ENCODE measurements at regions not wholly inside any gene's neighbourhood (a gene's known extent, or its start where the extent isn't known, plus 50 kb on each side); places are given as distances from the start of the nearest gene placed in this dataset.

DNA sequence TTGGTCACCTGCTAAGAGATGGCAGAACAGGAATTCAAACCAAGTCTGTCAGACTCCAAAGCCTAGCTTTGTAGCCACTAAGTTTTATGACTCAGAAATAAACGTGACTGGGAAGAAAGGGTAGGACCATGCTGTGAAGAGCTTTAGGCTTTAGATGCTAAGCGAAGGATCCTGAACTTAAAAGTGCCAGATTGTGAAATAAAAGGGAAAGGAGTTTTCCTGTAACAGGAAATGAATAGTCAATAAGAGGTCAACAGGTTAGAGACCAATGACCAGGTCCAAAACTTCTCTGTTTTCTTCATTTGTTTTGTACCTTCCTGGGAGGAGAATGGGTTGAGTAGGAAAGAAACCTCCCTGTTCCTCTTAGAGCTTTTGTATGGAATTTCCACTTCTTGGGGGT lies 98.8 kb upstream of the EOLA2 start:
- no peaks in the 10 kb centered on the region for H3K27me3 ChIP-seq
- no peak for TF ChIP-seq POLR2A (IDR thresholded peaks at IDR 0.05)
- TF ChIP-seq, protein P1, sequence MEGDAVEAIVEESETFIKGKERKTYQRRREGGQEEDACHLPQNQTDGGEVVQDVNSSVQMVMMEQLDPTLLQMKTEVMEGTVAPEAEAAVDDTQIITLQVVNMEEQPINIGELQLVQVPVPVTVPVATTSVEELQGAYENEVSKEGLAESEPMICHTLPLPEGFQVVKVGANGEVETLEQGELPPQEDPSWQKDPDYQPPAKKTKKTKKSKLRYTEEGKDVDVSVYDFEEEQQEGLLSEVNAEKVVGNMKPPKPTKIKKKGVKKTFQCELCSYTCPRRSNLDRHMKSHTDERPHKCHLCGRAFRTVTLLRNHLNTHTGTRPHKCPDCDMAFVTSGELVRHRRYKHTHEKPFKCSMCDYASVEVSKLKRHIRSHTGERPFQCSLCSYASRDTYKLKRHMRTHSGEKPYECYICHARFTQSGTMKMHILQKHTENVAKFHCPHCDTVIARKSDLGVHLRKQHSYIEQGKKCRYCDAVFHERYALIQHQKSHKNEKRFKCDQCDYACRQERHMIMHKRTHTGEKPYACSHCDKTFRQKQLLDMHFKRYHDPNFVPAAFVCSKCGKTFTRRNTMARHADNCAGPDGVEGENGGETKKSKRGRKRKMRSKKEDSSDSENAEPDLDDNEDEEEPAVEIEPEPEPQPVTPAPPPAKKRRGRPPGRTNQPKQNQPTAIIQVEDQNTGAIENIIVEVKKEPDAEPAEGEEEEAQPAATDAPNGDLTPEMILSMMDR (IDR thresholded peaks at IDR 0.05): no peak
- no peaks in the 10 kb centered on the region for H3K9me3 ChIP-seq
- DNase-seq: no peak
- intact Hi-C loops (cut with DNase I): no loop called here
- H3K27ac ChIP-seq: no peak overlapping the region
- WGBS, 2 donors: 61 to 67% methylated on average over 2 of the region's 2 CpGs
- H3K36me3 ChIP-seq (replicated peaks in 1 of 2; ENCODE audit: insufficient read depth in 1 of 2, low read depth in 2 of 2): no peaks in the 10 kb centered on the region
- ATAC-seq: no peak
- H3K4me3 ChIP-seq: no peak overlapping the region
- peaks cover 11% of the 10 kb centered on the region for H3K4me1 ChIP-seq

DNA sequence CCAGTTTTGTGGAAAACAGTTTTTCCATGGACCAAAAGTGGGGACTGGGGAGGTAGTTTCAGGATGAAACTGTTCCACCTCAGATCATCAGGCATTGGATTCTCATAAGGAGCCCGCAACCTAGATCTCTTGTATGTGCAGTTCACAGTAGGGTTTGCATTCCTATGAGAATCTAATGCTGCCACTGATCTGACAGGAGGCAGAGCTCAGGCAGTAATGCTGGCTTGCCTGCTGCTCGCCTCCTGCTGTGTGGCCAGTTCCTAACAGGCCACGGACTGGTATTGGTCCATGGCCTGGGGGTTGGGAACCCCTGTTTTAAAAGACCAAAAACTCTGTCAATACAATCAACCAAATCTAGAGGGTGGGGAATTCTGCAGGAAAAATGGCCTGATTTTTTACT lies 100.0 kb upstream of the EOLA2 start:
- H3K27me3 ChIP-seq: no peaks in the 10 kb centered on the region
- H3K9me3 ChIP-seq: no peaks in the 10 kb centered on the region
- intact Hi-C loops (cut with DNase I): no loop called here
- H3K4me3 ChIP-seq: no peak overlapping the region
- 85 to 100% methylated on average over 1 to 3 of the region's 3 CpGs for whole genome bisulfite sequencing, 2 donors
- TF ChIP-seq, protein P1 (IDR thresholded peaks at IDR 0.05): no peak
- TF ChIP-seq POLR2A (IDR thresholded peaks at IDR 0.05): no peak
- no peaks in the 10 kb centered on the region for H3K36me3 ChIP-seq (replicated peaks in 1 of 2; ENCODE audit: insufficient read depth in 1 of 2, low read depth in 2 of 2)
- no peak overlapping the region for H3K27ac ChIP-seq
- DNase-seq: no peak
- peaks cover 11% of the 10 kb centered on the region for H3K4me1 ChIP-seq
- ATAC-seq: no peak

DNA sequence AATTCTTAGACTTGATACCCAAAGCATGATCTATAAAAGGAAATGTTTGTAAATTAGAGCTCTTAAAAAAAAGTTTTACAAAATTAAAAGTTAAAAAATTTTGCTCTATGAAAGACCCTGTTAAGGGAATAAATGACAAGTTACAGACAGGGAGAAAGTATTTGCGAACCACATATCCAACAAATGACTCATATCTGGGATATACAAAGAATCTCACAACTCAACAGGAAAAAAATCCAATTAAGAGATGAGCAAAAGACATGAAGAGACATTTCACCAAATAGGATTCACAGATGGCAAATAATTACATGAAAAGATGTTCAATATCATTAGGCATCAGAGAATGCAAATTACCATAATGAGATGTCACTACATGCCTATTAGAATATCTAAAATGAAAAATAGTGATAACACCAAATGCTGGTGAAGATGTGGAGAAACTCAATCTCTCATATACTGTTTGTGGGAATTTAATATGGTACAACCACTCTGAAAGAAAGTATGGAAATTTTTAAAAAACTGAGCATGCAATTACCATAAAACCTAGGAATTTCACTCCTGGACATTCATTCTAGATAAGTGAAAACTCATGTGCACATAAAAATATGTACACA lies 100.8 kb upstream of the EOLA2 start:
- intact Hi-C loops (cut with DNase I): no loop called here
- no peak overlapping the region for H3K4me3 ChIP-seq
- H3K9me3 ChIP-seq: no peaks in the 10 kb centered on the region
- TF ChIP-seq, protein P1 (IDR thresholded peaks at IDR 0.05): no peak
- no peak for TF ChIP-seq POLR2A (IDR thresholded peaks at IDR 0.05)
- no peak for ATAC-seq
- H3K27me3 ChIP-seq: no peaks in the 10 kb centered on the region
- DNase-seq: no peak
- peaks cover 11% of the 10 kb centered on the region for H3K4me1 ChIP-seq
- H3K36me3 ChIP-seq (replicated peaks in 1 of 2; ENCODE audit: insufficient read depth in 1 of 2, low read depth in 2 of 2): no peaks in the 10 kb centered on the region
- H3K27ac ChIP-seq: no peak overlapping the region
- 71 to 75% methylated on average over 1 of the region's 1 CpG for WGBS, 2 donors

DNA sequence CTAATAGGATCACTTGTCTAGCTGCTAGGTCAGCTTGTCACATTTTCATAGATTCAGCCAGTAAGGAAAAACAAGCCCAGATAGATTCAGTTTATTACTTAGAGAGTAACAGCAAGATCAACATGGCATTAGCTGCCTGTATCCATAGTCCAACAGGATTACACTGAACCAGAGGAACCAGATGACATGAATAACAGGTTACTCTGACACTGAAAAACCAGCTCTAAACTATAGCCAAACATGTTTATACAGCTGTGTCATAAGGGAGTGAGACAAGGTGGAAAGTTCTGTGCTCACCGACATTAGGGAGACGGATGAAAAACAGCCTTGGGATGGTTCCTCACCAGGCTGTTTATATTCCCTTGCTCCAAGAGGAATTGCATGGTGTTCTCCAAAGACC lies 102.9 kb upstream of the EOLA2 start:
- no peak for TF ChIP-seq POLR2A (IDR thresholded peaks at IDR 0.05)
- TF ChIP-seq, protein P1 (IDR thresholded peaks at IDR 0.05): no peak
- intact Hi-C loops (cut with DNase I): no loop called here
- peaks cover 5% of the 10 kb centered on the region for H3K4me1 ChIP-seq
- DNase-seq (no peak), ATAC-seq (no peak)
- H3K9me3 ChIP-seq: no peaks in the 10 kb centered on the region
- H3K36me3 ChIP-seq (replicated peaks in 1 of 2; ENCODE audit: insufficient read depth in 1 of 2, low read depth in 2 of 2): no peaks in the 10 kb centered on the region
- 56 to 58% methylated on average over 2 of the region's 2 CpGs for WGBS, 2 donors
- no peak overlapping the region for H3K4me3 ChIP-seq
- H3K27ac ChIP-seq: no peak overlapping the region
- H3K27me3 ChIP-seq: no peaks in the 10 kb centered on the region

DNA sequence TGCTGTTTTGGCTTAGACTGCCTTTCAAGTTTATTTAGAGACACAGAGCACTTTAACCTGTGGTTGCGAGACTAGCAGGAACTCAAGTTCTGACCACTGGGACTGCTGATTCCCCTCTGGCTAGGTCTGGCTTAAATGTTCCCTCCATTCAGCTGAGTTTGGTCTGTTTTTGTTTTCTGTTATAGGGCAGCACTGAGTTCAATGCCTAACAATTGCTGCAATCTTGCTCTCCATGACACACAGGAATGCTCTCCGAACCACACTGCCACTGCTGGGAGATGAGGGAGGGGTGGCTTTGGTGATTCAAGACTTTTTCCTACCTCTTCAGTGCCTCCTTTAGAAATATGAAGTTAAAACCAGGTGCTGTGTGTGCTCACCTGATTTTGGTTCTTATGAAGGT lies 106.3 kb upstream of the EOLA2 start:
- Histone ChIP-seq H3K27ac (no peak overlapping the region), H3K4me1 (no peaks in the 10 kb centered on the region), H3K36me3 (replicated peaks in 1 of 2; ENCODE audit: insufficient read depth in 1 of 2, low read depth in 2 of 2) (no peaks in the 10 kb centered on the region), H3K4me3 (no peak overlapping the region), H3K9me3 (no peaks in the 10 kb centered on the region), H3K27me3 (no peaks in the 10 kb centered on the region)
- intact Hi-C loops (cut with DNase I): no loop called here
- TF ChIP-seq POLR2A (IDR thresholded peaks at IDR 0.05): no peak
- TF ChIP-seq, protein P1 (IDR thresholded peaks at IDR 0.05): no peak
- WGBS, 2 donors: 0 to 100% methylated on average over 1 of the region's 2 CpGs
- no peak for ATAC-seq
- no peak for DNase-seq
